ENCODE measurements at regions not wholly inside any gene's neighbourhood (a gene's known extent, or its start where the extent isn't known, plus 50 kb on each side); places are given as distances from the start of the nearest gene placed in this dataset.
"Not testable (repeated sequence)": the region's sequence is repeated elsewhere in the genome, so short reads cannot be mapped to it uniquely, and the experiment has no call there.

DNA sequence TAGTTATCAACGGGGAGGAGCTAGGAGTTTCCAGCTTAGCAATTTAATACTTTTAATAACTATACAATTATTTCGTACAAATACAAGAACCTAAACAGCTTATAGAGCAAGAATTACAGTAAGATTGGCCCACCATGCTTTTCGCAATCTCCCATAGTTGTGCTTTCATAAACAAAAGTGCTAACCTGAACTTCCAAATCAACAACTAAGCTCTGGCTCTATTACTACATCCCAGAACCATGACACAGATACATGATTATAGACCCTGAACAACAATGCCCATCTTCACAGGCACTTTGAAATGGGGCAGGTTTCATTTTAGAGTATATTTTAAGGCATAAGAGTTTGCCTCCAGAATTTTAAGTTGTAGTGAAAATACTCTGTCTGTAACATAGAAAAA lies 203.5 kb downstream of the DMRTA1 start:
- no peak for DNase-seq (ENCODE audit: low read depth, low spot score)

DNA sequence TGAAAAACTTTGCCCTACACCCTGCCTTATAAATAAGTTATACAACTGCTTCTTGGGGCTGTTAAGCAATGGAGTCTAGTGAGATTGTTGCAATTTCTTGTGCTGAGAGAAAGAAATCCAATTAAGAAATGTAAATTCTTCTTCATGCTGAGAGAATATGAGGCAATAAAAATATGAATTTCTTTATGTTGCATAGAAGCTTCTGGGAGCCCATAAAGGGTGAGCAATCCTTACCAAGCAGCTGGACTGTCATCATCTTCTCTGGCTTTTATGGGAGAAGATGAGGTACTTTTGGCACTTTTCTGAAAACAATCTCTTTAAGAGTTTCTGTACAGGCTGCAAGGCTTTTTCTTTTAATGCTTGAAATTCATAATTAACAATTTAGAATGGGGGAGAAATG lies 204.3 kb downstream of the DMRTA1 start:
- DNase-seq (ENCODE audit: low read depth, low spot score) = no peak

DNA sequence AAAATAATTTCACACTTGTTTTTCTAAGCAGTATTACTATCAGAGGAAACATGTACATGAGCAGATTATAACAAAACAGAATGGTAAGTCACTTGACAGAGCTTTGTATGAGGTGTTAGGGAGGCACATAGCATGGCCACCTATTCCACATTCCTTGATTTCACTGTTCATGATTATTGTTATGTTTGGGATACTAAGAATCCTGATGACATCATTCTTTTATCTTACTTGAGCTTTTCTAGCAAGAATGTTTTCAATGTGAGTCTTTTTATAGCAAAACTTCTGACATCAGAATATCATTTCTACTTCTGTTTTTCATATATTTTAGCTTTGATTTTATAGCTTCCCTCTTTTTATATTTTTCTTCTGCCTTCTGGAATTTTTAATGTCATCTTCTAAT lies 208.2 kb downstream of the DMRTA1 start:
- no peak for DNase-seq (ENCODE audit: low read depth, low spot score)

DNA sequence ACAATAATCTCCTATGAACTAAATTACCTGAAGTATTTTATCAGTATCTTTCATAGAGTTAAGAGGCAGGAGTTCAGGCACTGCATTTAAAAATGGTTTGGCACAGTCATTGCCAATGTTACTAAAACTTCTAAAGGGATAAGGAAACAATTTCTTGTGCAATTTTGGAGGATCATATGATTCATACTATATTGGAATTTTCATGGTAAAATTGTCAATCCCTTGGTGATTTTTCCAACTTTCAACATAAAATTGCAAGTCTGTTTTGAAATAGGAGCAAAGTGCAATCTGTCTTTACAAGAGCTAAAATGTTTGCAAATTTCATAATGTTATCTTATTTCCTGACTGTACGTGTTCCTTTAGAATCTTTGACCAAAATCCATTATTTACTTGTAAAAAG lies 211.1 kb downstream of the DMRTA1 start:
- DNase-seq (ENCODE audit: low read depth, low spot score) = no peak

DNA sequence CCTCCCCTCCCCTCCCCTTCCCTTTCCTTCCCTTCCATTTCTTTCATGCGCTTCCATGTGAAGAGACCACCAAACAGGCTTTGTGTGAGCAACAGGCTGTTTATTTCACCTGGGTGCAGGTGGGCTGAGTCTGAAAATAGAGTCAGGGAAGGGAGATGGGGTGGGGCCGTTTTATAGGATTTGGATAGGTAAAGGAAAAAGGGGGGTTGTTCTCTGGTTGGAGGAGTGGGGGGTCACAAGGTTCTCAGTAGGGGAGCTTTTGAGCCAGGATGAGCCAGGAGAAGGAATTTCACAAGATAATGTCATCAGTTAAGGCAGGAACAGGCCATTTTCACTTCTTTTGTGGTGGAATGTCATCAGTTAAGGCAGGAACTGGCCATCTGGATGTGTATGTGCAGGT lies 211.9 kb downstream of the DMRTA1 start:
- DNase-seq (ENCODE audit: low read depth, low spot score) = not testable (repeated sequence)

DNA sequence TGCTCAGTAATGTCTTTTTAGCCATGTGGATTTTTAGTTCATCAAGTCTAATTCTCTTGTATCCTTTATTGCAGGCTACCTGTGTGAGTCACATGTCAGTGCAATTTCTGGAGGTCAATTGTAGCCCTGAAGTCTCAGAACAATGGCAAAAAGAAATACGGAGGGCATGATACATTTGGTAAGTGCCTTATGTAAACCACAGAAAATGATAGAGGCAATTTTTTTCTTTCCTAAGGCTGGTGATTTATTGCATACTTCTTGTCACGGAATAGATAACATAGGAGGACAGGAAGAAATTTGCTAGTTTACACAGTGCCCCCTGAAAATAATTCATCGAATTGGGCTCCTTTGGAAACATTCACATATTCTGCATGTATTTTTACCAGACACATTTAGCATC lies 235.9 kb downstream of the DMRTA1 start:
- DNase-seq (ENCODE audit: low read depth, low spot score) = no peak

DNA sequence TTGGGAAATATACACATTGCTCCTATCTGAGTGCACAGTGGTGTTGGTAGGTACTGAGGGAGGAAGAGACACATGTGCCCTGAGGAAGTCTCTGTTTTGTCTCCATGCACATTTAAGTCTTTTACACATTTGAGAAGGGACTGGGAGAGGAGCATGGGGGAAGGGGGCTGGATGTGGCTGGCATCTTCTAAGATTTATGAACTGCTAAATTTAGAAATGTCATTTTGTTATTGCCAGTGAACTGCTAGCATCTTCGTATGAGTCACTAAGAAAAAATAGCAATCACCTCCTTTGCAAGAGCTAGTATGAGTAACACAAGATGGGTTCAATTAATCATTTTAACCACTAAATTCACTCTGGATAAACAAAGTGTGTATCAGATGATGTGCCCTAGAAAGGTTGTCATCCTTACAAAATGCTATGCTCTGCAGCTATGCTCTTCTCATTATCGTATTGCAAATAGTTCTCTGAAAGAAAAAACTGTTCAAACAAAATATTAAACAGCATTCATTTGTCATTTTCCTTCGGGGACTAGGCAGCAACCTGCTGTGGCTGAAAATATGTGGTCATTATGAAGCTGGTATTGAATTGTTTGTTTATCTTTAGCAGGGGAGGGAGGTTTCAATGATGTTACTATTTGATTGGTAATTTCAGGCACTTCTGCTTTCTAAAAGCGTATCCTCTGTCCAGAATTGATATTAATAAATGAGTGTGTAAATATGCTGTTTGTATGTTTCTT lies 236.5 kb downstream of the DMRTA1 start:
- no peak for DNase-seq (ENCODE audit: low read depth, low spot score)

DNA sequence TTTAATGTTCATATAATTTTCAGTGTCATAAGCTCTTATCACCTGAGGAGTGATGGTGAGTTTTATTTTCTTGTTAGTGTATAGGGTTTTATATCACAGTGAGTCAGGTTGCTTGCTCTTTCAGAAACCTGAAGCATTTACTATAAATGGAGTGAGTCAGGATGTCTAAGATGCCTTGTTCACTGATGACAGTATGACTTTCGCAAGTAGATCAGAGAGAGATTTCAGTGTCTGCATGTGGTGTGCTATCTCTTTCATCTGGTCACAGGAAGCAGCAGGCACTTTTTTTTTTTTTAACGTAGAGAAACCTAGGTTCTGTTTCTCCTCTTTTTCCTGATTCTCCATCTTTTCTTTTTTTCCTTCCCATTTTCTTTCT lies 237.1 kb downstream of the DMRTA1 start:
- DNase-seq (ENCODE audit: low read depth, low spot score) = no peak

DNA sequence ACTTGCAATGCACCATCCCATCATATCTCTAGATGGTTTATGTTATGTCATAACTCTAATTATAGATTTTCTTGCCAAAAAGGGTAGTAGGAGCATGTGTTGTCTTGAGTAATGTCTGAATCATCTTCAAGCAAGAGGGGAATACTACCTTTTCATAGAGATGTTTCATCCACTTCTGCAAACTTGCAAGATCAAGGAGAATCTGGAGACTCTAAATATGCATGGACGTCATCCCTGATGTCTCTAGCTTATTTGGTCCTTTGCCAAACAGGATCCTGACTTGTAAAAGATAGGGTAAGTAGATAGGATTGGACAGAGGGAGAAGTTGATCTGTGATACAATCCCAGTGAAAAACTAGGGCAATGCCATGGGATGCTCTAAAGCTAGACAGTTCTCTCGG lies 246.5 kb downstream of the DMRTA1 start:
- no peak for DNase-seq (ENCODE audit: low read depth, low spot score)

DNA sequence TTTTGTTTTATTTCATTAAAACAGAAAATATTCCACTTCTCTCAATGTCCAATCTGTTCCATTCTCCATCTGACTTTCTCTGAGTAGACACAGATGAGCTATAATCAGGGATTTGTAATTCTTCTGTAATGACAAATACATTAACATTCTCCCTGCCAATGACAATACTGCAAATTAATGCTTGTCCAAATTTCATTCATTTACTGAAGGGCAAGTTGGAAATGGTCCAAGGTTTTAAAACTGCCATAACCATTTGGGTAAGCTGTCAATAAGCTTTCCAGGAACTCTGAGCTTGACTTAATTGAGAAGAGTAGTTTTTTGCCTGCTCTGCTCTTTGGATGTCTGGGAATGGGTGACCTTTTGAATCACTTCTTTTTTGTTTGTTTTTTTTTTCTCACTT lies 253.5 kb downstream of the DMRTA1 start:
- DNase-seq (ENCODE audit: low read depth, low spot score) = no peak

DNA sequence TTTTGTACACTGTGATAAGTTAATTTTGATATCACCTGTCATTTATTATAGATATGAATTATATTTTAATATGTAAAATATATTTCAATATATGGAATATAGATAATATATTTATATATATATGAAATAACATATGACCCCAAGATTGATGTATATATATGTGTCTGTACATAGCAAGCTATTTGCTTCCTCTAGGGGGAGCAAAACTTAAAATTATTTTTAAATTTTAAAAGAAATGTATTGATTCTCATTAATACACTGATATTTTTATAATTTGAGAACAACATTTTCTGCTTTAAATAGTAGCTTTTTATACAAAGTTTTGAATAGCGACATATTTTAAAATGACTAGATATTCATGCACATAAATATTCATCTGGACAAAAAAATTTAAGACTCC lies 272.0 kb downstream of the DMRTA1 start:
- DNase-seq (ENCODE audit: low read depth, low spot score) = no peak

DNA sequence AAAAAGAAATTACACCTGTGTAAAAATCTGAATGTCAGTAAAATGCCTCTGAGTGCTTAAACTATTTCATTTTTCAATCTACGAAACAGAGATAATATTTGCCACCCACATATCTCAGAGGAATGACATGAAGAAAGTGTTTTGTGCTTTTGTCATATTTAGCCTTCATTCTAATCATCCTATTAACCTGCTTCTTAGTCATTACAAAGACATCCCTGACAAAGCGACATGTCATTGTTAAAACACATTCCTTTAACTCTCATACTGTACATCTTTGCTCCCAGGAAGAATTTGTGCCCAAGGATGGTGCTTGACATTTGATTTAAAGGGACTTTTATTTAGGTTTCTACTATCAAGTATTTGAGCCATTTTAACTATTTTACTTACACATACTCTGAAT lies 275.9 kb downstream of the DMRTA1 start:
- DNase-seq (ENCODE audit: low read depth, low spot score) = no peak

DNA sequence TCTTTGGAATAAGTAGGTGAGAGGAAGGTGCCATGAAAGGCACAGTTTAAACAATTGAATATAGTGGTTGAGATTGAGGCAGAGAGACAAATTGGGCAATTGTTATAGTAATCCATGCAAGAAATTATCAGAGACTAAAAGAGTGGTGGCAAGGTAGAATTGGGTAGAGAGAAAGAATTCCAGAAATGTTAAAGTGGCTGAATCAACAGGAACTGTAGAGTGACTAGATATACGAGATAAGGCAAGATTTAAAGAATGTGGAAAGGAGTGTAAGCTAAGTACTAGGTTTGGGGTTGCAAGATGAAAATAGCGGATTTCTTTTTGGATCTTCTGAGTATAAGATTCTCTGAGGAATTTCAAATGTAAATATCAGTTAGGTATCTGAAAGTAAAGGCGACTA lies 285.2 kb downstream of the DMRTA1 start:
- no peak for DNase-seq (ENCODE audit: low read depth, low spot score)

DNA sequence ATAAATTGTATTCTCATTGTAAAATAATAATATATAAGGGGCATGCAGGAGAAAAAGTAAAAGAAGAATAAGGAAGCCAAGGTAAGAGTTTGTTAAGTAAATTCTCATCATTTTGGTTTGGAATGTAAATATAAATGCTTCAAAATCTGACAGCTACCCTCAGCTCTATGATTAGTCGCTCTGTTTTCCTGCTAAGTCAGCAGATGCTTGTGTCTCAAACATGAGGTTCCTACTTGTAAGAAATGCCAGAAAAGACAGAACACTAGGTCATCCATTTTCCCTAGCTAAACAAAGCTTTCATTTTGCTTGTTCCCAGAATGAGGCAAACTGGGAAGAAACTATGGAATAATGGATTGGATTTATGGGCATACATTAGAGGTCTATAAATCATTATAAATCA lies 293.1 kb downstream of the DMRTA1 start:
- no peak for DNase-seq (ENCODE audit: low read depth, low spot score)

DNA sequence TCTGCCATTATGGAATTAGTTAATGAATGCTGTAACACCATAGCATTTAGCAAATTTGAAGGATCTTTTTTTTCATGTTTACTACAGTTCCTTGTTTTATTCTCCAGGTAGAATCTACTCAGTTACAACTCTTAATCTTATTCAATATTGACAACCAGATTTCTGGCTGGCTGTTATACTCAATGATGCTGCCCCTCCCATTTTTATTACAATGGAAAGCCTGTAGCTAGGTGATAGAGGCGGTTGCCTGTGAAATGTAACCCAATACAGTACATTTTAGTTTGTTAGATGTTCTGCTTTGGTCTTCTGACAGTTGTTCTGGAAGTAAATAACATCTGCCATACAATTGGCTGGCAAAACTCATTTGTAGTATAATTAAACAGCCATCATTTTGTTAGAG lies 294.2 kb downstream of the DMRTA1 start:
- DNase-seq (ENCODE audit: low read depth, low spot score) = no peak

DNA sequence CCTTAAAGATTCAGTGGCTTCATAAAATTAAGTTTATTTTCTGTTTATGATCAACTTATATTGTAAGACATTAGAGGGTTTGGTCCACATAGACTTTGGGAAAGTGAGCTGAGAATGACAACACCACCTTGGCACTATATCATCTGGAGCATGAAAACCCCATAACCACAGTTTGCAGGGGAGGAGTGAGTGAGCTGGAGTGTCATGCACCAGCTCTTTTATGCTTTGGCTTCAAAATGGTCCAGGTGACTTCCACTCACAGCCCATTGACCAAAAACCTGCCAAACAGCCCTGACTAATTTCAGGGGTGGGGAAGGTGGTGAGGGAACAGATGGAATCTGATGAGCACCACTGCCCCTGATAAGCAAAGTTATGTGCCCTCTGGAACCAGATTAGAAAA lies 295.8 kb downstream of the DMRTA1 start:
- DNase-seq (ENCODE audit: low read depth, low spot score) = no peak

DNA sequence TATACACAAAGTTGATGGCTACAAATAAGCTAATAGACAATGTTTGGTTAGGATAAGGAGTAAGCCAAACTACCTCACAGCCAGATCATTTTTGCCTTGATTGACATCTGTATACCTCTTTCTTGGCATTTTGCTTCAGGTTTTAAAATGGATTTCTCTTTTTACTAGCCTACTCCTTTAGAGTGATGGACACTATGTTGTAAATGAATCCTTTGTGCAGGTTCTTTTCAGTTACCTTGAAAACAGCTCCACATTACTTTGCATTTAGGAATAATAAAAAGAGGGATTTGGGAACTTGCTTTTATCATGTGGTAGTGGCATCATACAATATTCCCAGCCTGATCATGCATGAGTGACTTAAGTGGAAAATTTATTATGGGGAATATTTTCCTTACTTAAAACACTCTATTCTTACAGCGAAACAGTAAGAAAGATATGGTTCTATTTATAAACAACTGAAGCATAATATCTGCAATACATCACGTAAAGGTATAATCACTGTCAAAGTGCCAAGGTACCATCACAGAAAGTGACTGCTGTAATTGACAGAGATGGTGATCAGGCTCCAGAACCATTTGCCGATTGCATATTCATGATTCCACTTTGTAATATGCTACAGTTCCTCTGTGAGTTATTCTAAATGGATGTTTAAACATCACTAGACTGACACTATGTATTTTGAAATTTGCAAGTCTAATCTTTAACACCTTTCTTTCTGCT lies 327.0 kb downstream of the DMRTA1 start:
- DNase-seq (ENCODE audit: low read depth, low spot score) = no peak

DNA sequence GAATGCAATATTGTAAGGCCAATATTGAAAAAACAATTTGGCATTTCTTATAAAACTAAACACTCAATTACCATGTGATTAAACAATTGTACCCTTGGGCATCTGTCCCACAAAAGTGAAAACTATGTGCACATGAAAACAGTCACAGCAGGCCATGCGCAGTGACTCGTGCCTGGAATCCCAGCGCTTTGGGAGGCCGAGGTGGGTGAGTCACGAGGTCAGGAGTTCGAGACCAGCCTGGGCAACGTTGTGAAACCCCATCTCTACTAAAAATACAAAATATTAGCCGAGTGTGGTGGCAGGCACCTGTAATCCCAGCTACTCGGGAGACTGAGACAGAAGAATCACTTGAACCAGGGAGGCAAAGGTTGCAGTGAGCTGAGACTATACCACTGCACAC lies 343.7 kb downstream of the DMRTA1 start:
- DNase-seq (ENCODE audit: low read depth, low spot score) = no peak

DNA sequence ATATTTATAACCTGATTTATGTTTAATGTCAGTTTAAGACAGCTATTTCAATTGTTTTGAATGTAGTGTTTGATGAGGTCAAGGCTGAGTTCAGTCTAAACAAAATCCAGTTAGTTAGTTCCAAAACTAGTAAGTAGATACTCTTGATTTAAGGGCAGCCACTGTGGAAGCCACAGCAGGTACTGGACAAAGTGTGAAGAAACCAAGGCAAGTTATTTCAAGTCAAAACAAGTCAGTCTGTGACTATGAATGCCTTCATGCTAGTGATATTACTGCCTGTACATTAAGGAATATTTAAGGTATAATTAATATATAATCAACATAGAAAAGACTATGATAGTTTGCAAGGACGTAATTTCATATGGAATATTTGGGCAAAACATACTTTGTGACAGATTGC lies 362.3 kb downstream of the DMRTA1 start:
- DNase-seq (ENCODE audit: low read depth, low spot score) = no peak

DNA sequence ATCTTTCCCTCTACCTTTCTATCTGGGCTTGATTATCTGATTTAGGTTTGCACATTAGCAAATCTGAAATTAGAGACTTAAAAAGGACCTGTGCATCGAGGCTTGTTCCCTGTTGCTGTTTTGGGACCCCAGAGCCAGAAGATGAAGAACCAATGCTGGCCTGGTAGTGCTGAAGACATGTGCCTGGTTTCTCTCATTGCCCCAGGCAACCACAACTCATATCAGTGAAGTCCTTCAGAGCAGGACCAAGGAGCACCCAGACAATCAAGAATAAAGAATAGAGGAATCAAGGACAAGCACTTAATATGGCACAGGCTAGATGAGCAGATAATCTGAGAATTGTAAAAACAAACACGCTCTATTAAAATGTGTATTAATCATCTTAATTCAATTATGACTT lies 362.7 kb downstream of the DMRTA1 start:
- no peak for DNase-seq (ENCODE audit: low read depth, low spot score)

DNA sequence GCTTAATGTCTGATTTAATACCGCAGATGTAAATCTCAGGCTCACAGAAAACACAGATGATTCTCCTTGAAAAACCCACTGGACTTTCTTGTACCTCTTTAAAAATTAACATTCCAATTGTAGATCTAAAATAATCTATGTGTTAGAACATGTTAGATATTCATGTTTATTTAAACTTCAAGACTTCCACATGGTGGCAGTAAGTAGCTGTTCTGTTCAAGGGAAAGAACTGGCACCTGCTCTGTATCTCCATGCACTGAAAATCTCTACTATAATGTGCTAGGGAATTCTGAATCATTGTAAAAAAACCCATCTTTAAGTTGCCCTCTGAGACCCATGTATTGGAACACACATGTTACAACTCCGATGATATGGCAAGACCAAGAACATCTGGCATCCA lies 366.9 kb downstream of the DMRTA1 start:
- no peak for DNase-seq (ENCODE audit: low read depth, low spot score)

DNA sequence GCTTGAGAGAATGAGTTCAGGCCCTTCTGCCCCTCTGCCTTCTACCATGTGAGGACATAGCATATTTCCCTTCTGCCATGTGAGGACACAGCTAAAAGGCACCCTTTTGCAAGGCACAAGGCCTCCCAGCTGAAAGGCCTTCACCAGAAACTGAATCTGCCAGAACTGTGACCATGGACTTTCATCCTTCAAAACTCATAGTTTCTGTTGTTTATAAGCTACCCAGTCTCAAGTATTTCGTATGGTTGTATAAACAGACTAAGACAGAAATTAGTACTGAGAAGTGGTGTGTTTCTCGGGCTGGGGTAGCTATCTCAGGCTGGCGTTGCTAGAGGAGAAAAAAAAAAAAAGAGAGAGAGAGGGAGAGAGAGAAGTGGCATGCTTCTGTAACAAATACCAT lies 368.6 kb downstream of the DMRTA1 start:
- no peak for DNase-seq (ENCODE audit: low read depth, low spot score)

DNA sequence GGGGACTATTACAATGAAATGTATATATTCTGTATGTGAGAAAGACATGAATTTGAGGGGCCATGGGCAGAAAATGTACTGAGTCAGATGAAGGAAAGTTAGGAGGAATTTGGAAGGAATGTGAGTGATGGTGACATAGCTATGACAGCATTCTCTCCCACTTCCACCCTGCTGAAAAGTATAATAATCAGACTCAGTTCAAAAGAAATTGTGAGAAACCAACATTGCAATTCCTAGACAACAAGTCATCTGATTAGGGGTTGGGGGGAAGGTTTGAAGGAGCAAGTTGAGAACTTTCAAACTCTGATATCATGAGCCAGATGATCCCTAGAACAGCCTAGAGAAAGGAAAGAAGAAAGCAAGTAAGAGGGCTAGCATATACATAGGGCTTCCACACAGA lies 370.6 kb downstream of the DMRTA1 start:
- no peak for DNase-seq (ENCODE audit: low read depth, low spot score)
